T-helper 1 cell treated with Interleukin-12 subunit alpha and Interleukin-12 subunit beta and Interleukin-4 antibody, amounts not matched to agents 30 μg/mL and 1 μg/mL, for 36 hours (primary cell): ENCODE measurements at regions not wholly inside any gene's neighbourhood (a gene's known extent, or its start where the extent isn't known, plus 50 kb on each side); places are given as distances from the start of the nearest gene placed in this dataset.

Experiments
- H3K27ac Mint-ChIP-seq: one replicate; pipeline ENCODE4 v1.8.0; 2021; ENCODE audit warnings: mild to moderate bottlenecking, mixed read lengths
- H3K27me3 Mint-ChIP-seq: one replicate; pipeline ENCODE4 v1.8.0; 2021; ENCODE audit warnings: low read depth, mixed read lengths
- H3K36me3 Mint-ChIP-seq: one replicate; pipeline ENCODE4 v1.8.0; 2021; ENCODE audit warnings: low read depth, mixed read lengths
- H3K4me1 Mint-ChIP-seq: one replicate; pipeline ENCODE4 v1.8.0; 2021; ENCODE audit warnings: low read depth, mixed read lengths
- H3K4me3 Mint-ChIP-seq: one replicate; pipeline ENCODE4 v1.8.0; 2021; ENCODE audit warnings: mild to moderate bottlenecking, moderate library complexity, mixed read lengths
- H3K9me3 Mint-ChIP-seq: one replicate; pipeline ENCODE4 v1.8.0; 2021; ENCODE audit warnings: mixed read lengths

- Mint-ChIP-seq H3K4me3 (no peak overlapping the region), H3K9me3 (peaks cover 3% of the 10 kb centered on the region), H3K36me3 (no peaks in the 10 kb centered on the region), H3K27ac (no peak overlapping the region), H3K4me1 (no peaks in the 10 kb centered on the region), H3K27me3 (no peaks in the 10 kb centered on the region)
Measured at GRCh38 chr7:13457790-13458189, 531.7 kb downstream of the ETV1 start.

GRCh38 chr7:13466874-13467547 lies 522.5 kb downstream of the ETV1 start:
- H3K36me3 Mint-ChIP-seq: no peaks in the 10 kb centered on the region
- no peak overlapping the region for H3K4me3 Mint-ChIP-seq
- no peaks in the 10 kb centered on the region for H3K27me3 Mint-ChIP-seq
- no peaks in the 10 kb centered on the region for H3K9me3 Mint-ChIP-seq
- H3K4me1 Mint-ChIP-seq: no peaks in the 10 kb centered on the region
- H3K27ac Mint-ChIP-seq: no peak overlapping the region

- Mint-ChIP-seq H3K27me3 (no peaks in the 10 kb centered on the region), H3K36me3 (no peaks in the 10 kb centered on the region), H3K4me3 (no peak overlapping the region), H3K4me1 (no peaks in the 10 kb centered on the region), H3K9me3 (no peaks in the 10 kb centered on the region), H3K27ac (no peak overlapping the region)
Measured at GRCh38 chr7:13476881-13477444, 512.5 kb downstream of the ETV1 start.

- no peaks in the 10 kb centered on the region for H3K4me1 Mint-ChIP-seq
- no peaks in the 10 kb centered on the region for H3K27me3 Mint-ChIP-seq
- no peak overlapping the region for H3K27ac Mint-ChIP-seq
- peaks cover 22% of the 10 kb centered on the region for H3K9me3 Mint-ChIP-seq
- no peak overlapping the region for H3K4me3 Mint-ChIP-seq
- no peaks in the 10 kb centered on the region for H3K36me3 Mint-ChIP-seq
Measured at GRCh38 chr7:13489386-13489785, 500.1 kb downstream of the ETV1 start.

GRCh38 chr7:13496976-13497375 lies 492.5 kb downstream of the ETV1 start:
- H3K36me3 Mint-ChIP-seq: no peaks in the 10 kb centered on the region
- H3K4me3 Mint-ChIP-seq: no peak overlapping the region
- H3K4me1 Mint-ChIP-seq: no peaks in the 10 kb centered on the region
- H3K9me3 Mint-ChIP-seq: peaks cover 4% of the 10 kb centered on the region
- no peaks in the 10 kb centered on the region for H3K27me3 Mint-ChIP-seq
- no peak overlapping the region for H3K27ac Mint-ChIP-seq

- no peaks in the 10 kb centered on the region for H3K27me3 Mint-ChIP-seq
- H3K27ac Mint-ChIP-seq: no peak overlapping the region
- no peaks in the 10 kb centered on the region for H3K4me1 Mint-ChIP-seq
- H3K9me3 Mint-ChIP-seq: peaks cover 16% of the 10 kb centered on the region
- H3K36me3 Mint-ChIP-seq: no peaks in the 10 kb centered on the region
- no peak overlapping the region for H3K4me3 Mint-ChIP-seq
Measured at GRCh38 chr7:13508586-13508985, 480.9 kb downstream of the ETV1 start.

GRCh38 chr7:13518738-13519137 lies 470.7 kb downstream of the ETV1 start:
- Mint-ChIP-seq H3K4me1 (no peaks in the 10 kb centered on the region), H3K36me3 (no peaks in the 10 kb centered on the region), H3K9me3 (no peaks in the 10 kb centered on the region), H3K27me3 (no peaks in the 10 kb centered on the region), H3K27ac (no peak overlapping the region), H3K4me3 (no peak overlapping the region)

- no peaks in the 10 kb centered on the region for H3K9me3 Mint-ChIP-seq
- H3K4me3 Mint-ChIP-seq: no peak overlapping the region
- H3K27me3 Mint-ChIP-seq: no peaks in the 10 kb centered on the region
- H3K27ac Mint-ChIP-seq: no peak overlapping the region
- H3K36me3 Mint-ChIP-seq: no peaks in the 10 kb centered on the region
- no peaks in the 10 kb centered on the region for H3K4me1 Mint-ChIP-seq
Measured at GRCh38 chr7:13524076-13524475, 465.4 kb downstream of the ETV1 start.

- H3K9me3 Mint-ChIP-seq: no peaks in the 10 kb centered on the region
- no peaks in the 10 kb centered on the region for H3K36me3 Mint-ChIP-seq
- H3K4me1 Mint-ChIP-seq: no peaks in the 10 kb centered on the region
- no peak overlapping the region for H3K27ac Mint-ChIP-seq
- no peak overlapping the region for H3K4me3 Mint-ChIP-seq
- no peaks in the 10 kb centered on the region for H3K27me3 Mint-ChIP-seq
Measured at GRCh38 chr7:13532028-13532753, 457.3 kb downstream of the ETV1 start.

- H3K27me3 Mint-ChIP-seq: no peaks in the 10 kb centered on the region
- H3K4me3 Mint-ChIP-seq: no peak overlapping the region
- no peak overlapping the region for H3K27ac Mint-ChIP-seq
- no peaks in the 10 kb centered on the region for H3K4me1 Mint-ChIP-seq
- H3K9me3 Mint-ChIP-seq: no peaks in the 10 kb centered on the region
- H3K36me3 Mint-ChIP-seq: no peaks in the 10 kb centered on the region
Measured at GRCh38 chr7:13538669-13539068, 450.8 kb downstream of the ETV1 start.

- Mint-ChIP-seq H3K36me3 (no peaks in the 10 kb centered on the region), H3K27me3 (no peaks in the 10 kb centered on the region), H3K4me3 (no peak overlapping the region), H3K9me3 (no peaks in the 10 kb centered on the region), H3K27ac (no peak overlapping the region), H3K4me1 (no peaks in the 10 kb centered on the region)
Measured at GRCh38 chr7:13540429-13540828, 449.0 kb downstream of the ETV1 start.

GRCh38 chr7:13541326-13541725 lies 448.1 kb downstream of the ETV1 start:
- Mint-ChIP-seq H3K9me3 (no peaks in the 10 kb centered on the region), H3K27ac (no peak overlapping the region), H3K4me1 (no peaks in the 10 kb centered on the region), H3K36me3 (no peaks in the 10 kb centered on the region), H3K4me3 (no peak overlapping the region), H3K27me3 (no peaks in the 10 kb centered on the region)

GRCh38 chr7:13542451-13542850 lies 447.0 kb downstream of the ETV1 start:
- Mint-ChIP-seq H3K4me3 (no peak overlapping the region), H3K36me3 (no peaks in the 10 kb centered on the region), H3K9me3 (no peaks in the 10 kb centered on the region), H3K27me3 (no peaks in the 10 kb centered on the region), H3K4me1 (no peaks in the 10 kb centered on the region), H3K27ac (no peak overlapping the region)

GRCh38 chr7:13551503-13551902 lies 438.0 kb downstream of the ETV1 start:
- H3K4me1 Mint-ChIP-seq: no peaks in the 10 kb centered on the region
- no peaks in the 10 kb centered on the region for H3K9me3 Mint-ChIP-seq
- no peaks in the 10 kb centered on the region for H3K36me3 Mint-ChIP-seq
- H3K4me3 Mint-ChIP-seq: no peak overlapping the region
- H3K27me3 Mint-ChIP-seq: no peaks in the 10 kb centered on the region
- no peak overlapping the region for H3K27ac Mint-ChIP-seq

GRCh38 chr7:13560441-13560840 lies 429.0 kb downstream of the ETV1 start:
- Mint-ChIP-seq H3K4me3 (no peak overlapping the region), H3K27me3 (no peaks in the 10 kb centered on the region)

More at GRCh38 chr7:13560441-13560840, 429.0 kb downstream of the ETV1 start:
- Mint-ChIP-seq H3K9me3 (peaks cover 3% of the 10 kb centered on the region), H3K36me3 (no peaks in the 10 kb centered on the region), H3K27ac (no peak overlapping the region), H3K4me1 (no peaks in the 10 kb centered on the region)
